Retinal pigment epithelial cell (primary cell): ENCODE measurements at regions not wholly inside any gene's neighbourhood (a gene's known extent, or its start where the extent isn't known, plus 50 kb on each side); places are given as distances from the start of the nearest gene placed in this dataset.

Experiments
- DNase-seq: peaks from one replicate; pipeline ENCODE4 v3.0.0-alpha.2; 2010; ENCODE audit warnings: low read depth
- H3K4me3 ChIP-seq: 2 replicates; pipeline ENCODE4 v1.5.1; 2011; ENCODE audit warnings: mild to moderate bottlenecking, low read length, control low read depth, moderate library complexity
- CTCF ChIP-seq: conservative IDR thresholded peaks from 2 replicates; pipeline ENCODE4 v1.5.1; 2011; ENCODE audit warnings: low read depth, low read length, control low read depth, inconsistent platforms

DNA sequence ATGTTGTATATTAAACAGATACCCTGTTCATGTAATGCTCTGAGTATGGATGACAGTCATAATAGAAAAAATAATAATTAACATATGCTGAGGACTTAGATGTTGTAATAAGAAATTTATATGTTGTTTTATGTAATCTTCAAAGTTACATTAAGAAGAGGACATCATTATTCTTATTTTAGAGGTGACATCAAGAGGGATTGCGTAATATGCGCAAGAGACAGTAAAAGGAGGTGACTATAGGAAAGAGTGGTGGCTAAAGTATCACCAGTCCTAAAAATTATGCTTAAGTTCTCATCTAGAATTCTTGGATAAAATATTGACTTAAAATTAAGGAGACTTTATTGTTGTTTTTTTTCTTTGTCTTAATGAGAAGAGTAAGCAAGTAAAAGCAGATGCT lies 323.9 kb downstream of the KCNC2 start:
- no peak for TF ChIP-seq CTCF
- no peak overlapping the region for H3K4me3 ChIP-seq
- no peak for DNase-seq

- H3K4me3 ChIP-seq: no peak overlapping the region
- TF ChIP-seq CTCF: no peak
- DNase-seq: no peak
Measured at GRCh38 chr12:74889073-74889472, 320.6 kb downstream of the KCNC2 start.

- H3K4me3 ChIP-seq: no peak overlapping the region
- no peak for TF ChIP-seq CTCF
- peak; percentile 42 for DNase-seq
Measured at GRCh38 chr12:74889563-74890236, 319.9 kb downstream of the KCNC2 start.

GRCh38 chr12:74890237-74890599 lies 319.4 kb downstream of the KCNC2 start:
- TF ChIP-seq CTCF: no peak
- DNase-seq: peak; percentile 89
- no peak overlapping the region for H3K4me3 ChIP-seq

- no peak overlapping the region for H3K4me3 ChIP-seq
- TF ChIP-seq CTCF: no peak
- no peak for DNase-seq
Measured at GRCh38 chr12:74891083-74891668, 318.5 kb downstream of the KCNC2 start.

DNA sequence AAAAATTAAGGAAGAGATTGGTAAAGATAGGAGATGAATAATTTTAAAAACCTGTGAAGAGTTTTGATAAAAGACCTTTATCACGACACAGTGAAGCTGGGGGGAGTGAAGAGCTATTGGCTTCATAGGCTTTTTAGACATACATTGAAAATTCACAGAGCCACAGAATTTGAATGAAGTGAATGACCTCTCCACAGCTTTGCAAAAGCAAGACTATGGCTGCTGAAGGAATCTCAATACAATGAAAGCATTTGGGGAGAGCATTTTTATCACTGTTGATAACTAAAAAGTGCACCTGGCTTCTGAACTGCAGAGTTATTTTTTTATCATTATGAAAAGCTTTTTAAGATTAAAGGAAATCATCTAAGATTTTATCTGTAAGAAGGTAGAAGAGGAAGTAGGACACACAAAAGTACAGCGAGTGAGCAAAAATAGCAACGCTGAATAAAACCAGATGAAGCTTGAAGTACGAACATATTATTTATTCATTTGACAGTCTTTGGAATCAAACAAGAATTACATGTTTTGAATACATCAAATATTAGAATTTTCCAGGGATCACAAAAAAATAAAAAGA lies 317.5 kb downstream of the KCNC2 start:
- no peak overlapping the region for H3K4me3 ChIP-seq
- no peak for DNase-seq
- no peak for TF ChIP-seq CTCF

DNA sequence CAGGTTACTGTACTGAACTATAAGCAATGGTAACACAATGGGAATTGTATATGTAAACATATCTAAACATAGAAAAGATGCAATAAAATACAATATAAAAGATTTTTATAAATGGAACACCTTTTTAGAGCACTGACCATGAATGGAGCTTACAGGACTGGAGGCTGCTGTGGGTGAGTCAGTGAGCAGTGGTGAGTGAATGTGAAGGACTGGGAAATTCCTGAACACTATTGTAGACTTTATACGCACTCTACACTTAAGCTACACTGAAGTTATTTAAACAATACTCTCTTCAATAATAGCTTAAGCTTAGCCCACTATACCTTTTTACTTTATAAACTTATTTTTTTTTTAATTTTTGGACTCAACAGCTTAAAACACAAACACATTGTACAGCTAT lies 313.5 kb downstream of the KCNC2 start:
- peak; percentile 8 for DNase-seq
- no peak overlapping the region for H3K4me3 ChIP-seq
- TF ChIP-seq CTCF: no peak
